HG02970 (cell line): ENCODE measurements at regions not wholly inside any gene's neighbourhood (a gene's known extent, or its start where the extent isn't known, plus 50 kb on each side); places are given as distances from the start of the nearest gene placed in this dataset.

Source experiments
- ATAC-seq: cut with Tn5 transposase; IDR thresholded peaks from one replicate; pipeline ENCODE4 v1.9.1; 2021; ENCODE audit warnings: mild to moderate bottlenecking, moderate library complexity, moderate number of reproducible peaks; ENCODE audit not compliant: unreplicated experiment, low FRiP score

DNA sequence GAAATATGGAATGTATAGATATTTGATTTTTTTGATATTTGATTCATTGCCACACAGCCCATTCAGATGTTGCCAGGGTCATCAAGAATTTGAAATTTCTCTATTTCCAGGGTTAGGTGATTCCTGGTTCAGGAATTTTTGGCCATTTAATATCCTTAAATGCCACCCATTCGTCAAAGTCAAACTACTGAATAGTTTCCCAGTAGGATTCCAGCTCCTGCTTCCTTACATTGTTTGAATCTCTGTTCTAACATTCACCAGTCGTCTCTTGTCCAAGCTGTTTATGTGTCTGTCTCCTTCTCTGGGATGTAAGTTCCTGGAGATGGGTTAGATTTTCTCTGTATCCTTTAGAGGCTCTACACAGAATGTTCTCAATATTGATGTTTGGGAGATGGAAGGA is 124.9 kb upstream of the TLE3 start:
- ATAC-seq: no peak

DNA sequence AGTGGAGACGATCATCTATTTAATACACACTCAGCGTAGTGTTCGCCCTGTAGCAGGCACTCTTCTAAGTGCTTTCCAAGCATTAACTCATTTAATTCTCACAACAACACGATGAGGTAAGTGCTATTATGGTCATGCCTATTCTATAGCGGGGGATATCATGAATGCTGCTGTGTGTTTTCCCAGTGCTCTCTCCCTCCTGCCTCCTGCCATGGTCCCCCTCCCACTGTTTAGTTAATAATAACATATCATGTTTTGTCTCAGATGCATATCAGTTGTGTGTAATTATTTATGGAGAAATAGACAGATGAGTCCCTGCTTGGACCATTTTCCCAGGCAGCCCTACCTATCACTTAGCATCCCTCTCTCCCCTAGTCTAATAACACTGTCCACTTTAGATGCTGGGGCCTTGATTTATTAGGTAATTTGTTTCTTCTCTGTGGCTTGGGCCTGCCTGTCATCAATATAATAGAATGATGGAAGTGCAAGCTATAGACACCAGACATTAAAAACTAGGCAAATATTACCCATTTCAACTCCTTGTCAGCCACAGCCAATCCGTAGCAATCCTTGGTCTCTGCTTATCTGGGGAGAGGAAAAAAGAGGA is 122.9 kb upstream of the TLE3 start:
- ATAC-seq: no peak

DNA sequence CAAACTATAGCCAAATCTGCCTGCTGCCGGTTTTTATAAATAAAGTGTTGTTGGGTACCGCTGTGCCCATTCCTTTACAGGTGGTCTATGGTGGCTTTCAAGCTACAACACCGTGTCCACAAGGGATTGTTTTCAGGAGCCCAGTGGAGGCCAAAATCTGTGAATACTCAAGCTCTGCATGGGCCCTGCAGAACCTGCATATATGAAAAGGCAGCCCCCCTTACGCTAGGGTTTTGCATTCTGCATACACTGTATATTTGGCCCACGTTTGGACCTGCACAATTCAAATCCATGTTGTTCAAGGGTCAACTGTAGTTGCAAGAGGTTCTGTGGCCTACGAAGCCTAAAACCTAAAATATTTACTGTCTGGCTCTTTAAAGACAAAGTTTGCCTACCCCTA is 122.2 kb upstream of the TLE3 start:
- no peak for ATAC-seq

GRCh38 chr15:70219256-70219895 is 121.7 kb upstream of the TLE3 start:
- ATAC-seq: no peak

- ATAC-seq: no peak
Observed at GRCh38 chr15:70217226-70218160, 119.8 kb upstream of the TLE3 start.

DNA sequence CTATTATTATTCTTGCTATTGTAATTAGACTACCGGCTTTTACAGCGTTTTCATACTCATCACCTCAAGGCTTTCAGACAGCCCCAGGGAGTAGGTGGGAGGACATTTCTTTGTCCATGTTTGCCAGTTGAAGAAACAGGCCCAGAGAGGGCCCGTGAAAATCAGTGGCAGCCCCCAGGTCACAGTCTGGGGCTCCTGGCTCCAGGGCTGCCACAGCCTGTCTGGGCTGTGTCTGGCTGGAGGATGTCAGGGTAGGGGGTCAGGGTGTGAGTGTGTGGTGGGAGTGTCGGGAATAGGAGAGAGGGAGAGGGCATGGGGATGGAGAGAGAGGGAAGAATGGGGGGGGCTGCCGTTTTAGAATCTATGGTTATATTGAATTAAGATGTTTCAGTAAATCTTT is 118.2 kb upstream of the TLE3 start:
- ATAC-seq: no peak

DNA sequence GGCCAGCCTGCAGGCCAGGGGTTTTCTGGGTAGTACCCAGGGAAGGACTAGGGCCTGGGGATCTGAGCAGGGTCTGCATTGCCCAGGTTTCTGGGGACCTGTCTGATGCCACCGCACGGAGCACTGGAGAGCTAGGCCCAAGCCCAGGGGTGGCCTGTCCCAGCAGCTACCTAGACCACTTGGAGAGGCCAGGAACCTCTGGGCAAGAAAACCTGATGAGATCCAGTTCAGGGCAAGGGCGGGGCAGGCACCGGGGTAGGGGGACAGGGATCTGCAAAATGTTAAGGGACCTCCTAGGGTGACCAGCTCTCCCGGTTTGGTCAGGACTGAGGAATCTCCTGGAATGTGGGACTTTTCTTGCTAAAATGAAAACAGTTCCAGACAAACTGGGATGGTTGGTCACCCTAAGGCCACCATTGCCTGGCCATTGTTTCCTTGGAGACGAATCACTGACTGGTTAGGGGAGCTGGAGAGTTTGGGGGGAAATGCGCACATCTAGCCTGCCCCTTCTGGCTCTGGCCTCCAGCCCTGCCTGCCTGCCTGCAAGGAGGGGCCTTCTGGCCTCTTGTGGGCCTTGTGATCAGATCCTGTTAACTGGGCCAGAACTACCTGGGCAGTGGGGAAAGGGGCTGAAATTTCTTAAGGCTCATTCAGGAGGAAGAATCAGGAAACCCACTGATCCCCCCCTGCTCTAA is 117.4 kb upstream of the TLE3 start:
- ATAC-seq: no peak

- ATAC-seq: no peak
Observed at GRCh38 chr15:70214276-70214675, 116.6 kb upstream of the TLE3 start.

DNA sequence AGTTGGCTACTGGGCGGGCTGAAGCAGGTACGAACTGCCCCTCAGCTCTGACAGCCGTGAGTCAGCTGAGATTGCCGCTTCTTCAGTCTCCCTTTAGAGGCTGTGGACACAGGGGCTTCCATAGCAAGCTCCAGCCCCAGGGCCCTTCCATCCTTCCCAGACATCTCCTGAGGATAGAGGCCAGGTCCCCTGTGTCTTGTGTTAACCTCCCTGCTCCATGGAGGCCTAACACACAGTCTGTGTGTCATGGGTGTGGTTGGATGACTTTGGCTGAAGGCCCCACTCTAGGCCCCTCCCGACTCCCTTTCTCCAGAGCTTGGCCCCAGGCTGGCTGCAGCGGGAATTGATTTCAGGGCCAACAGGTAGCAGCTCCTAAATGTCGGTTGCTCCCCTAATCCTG is 116.1 kb upstream of the TLE3 start:
- ATAC-seq: no peak

GRCh38 chr15:70212963-70213315 is 115.2 kb upstream of the TLE3 start:
- no peak for ATAC-seq

DNA sequence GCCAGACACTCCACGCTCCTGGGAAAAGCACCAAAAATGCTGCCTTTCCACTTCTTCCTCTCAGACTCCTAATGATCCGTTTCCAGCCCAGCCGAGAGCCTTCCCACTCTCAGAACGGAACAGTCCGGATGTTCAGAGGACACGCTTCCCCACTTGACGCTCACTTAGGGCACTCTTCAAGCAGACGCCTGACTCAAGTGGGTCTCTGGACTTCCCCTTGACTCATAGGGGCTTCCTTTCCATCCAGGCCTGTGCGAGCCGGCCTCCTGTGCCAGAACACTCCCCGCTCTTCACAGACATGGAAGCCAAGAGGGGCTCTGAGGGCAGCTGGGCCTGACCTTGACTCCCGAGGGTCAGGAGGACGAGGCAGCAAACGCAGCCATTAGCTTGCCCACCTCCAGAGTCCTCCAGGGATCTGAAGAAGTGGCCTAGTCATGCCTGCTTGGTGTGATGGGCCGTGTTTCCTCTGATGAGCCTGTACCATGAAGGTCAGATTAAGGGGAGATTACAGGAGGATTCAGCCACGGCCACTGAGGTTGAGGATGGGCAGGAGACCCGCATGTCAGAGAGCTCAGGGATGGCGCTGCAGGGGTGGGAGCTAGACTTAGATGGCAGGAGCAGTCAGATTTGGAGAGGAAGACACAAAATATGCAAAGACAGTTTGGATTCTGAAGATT is 114.7 kb upstream of the TLE3 start:
- ATAC-seq: no peak

GRCh38 chr15:70210528-70210927 is 112.8 kb upstream of the TLE3 start:
- no peak for ATAC-seq

DNA sequence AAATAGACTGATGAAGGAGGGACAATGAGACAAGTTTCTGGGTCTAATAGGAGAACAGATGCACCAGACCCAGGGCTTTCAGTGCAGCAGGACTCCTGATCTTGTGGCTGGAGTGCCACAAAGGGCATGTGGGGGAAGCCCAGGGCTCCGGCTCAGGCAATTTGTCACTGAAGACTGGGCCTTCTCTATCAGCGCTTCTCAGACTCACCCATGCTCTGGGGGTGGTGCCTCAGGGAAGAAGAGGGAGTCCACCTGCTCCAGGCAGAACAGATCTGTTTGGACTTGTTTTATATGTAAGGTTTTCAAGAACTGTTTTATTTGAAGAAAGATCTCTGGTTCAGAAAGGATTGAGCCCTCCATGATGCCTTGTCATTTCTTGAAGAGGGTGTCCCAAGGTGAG is 112.4 kb upstream of the TLE3 start:
- no peak for ATAC-seq

- ATAC-seq: no peak
Observed at GRCh38 chr15:70209499-70209898, 111.8 kb upstream of the TLE3 start.

DNA sequence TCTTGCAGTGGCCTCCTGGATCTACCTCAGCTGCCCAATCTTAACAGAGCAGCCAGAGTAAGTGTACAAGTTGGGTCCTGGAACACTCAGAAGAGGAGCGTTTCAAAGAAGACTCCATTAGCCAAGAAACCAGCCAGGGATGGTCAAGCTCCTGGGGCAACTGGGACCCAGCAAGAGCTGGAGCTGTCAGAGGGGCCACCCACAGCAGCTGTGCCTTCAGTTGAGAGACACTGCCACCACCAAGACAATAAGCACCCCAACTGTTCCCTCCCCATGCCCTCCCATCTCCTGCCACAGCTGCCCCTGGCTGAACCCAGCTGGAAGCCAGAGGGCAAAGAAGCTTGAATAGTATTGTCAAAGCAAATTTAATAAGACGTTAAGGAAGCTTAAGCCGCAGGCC is 110.6 kb upstream of the TLE3 start:
- no peak for ATAC-seq

DNA sequence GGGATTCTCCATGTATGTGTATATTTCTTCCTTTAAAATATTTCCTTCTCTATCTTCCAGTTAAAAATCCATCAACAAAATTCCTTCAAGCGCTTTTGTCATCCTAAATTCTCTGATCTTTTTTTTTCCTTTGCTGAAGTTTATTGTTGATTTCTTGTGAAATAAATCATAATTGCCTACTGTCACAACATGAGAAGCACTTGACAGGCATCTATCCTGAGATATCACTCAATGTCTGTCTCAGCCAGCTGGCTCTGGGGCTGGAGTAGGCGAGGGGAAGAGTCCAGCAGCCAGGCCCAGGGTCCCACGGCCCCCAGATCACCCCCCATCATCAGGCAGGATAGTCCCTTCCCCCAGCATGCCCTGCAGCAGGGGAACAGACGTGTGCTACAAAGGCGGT is 109.0 kb upstream of the TLE3 start:
- no peak for ATAC-seq

DNA sequence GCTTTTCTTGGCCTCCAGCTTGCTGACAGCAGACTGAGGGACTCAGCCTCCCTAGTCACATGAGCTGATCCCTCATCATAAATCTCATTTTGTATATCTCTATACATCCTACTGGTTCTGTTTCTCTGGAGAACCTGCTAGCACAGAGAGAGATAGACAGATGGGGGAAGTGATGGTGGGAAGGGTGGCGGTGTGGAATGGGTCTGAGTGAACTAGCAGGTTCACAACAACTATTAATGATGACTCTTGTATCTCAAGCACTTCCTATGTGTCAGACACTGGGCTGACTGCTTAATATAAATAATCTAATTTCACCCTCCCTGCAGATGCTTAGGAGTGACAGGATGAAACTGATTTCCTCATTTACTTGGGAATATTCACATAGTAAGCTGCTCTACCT is 106.9 kb upstream of the TLE3 start:
- ATAC-seq: no peak

DNA sequence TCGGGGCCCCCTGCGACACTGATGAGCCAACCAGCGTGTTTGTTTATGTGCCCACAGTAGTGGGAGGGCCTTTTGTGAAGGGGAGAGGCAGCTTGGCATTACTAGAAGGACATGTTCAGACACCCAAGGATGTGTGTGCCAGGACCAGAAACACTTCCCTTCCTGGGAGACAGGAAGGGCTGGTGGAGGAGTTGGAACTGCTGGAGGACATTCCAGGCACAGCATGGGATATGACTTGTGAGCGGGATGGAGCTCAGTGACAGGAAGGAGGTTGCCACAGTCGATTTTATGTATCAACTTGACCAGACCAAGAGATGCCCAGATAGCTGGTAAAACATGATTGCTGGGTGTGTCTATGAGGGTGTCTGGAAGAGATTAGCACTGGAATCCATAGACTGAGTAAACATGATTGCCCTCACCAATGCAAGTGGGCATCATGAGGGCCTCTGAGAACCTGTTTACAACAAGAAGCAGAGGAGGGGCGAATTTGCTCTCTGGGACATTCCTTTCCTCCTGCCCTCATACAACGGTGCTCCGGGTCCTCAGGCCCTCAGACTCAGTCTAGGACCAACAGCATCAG is 106.4 kb upstream of the TLE3 start:
- no peak for ATAC-seq

- ATAC-seq: no peak
Observed at GRCh38 chr15:70202756-70203155, 105.0 kb upstream of the TLE3 start.

DNA sequence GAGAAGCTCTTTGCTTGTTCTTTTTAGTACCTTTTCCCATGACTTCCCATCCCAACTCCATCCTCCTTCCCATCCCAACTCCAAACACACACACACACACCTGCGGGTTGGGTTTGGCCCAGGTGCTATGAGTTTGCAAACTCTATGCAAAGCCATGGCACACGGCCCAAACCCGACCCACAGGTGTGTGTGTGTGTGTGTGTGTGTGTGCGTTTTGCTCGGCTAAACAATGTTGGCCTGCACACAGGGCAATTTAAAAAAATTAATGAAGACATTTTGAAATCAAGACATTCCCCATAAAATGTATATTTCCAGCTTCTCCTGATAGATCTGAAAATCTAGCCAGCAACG is 103.7 kb upstream of the TLE3 start:
- ATAC-seq: no peak
